Ecto neural progenitor cell (in vitro differentiated cells): ENCODE measurements at regions not wholly inside any gene's neighbourhood (a gene's known extent, or its start where the extent isn't known, plus 50 kb on each side); places are given as distances from the start of the nearest gene placed in this dataset.
"Not testable (repeated sequence)": the region's sequence is repeated elsewhere in the genome, so short reads cannot be mapped to it uniquely, and the experiment has no call there.

Experiments
- DNase-seq: peaks from one replicate; pipeline ENCODE4 v3.0.0-alpha.2; 2018; ENCODE audit warnings: low spot score

DNA sequence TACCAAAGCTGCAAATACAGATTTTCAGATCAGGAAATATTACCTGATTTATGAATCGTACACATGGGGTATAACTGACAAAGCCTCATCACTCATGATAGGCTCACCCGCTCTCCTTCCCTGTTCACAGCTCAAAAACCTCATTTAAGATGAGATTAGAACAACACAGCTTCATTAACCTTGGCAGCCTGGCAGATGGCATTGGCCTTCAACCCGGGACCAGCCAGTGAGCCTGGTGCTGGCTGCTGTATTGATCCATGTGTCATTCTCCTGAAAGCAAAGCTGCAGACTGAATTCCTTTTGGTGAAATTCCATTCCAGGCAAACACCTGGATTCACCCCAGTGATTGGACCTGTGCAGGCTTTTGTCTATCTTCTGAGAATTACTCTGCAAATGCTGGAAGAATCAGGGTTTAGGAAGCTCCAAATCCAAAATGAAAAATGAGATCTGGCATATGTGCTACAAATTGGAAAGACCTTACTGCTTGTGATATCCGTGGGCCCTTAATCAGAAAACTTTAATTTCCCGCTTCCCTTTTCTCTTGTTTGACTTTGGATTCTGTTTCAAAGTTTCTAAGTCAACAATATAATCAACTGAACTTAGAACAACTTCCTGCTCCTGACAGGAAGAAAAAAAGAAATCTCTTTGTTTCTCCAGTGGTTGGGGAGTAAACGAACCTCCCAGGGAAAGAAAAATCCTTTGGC is 189.1 kb upstream of the KBTBD8 start:
- DNase-seq: no peak

- no peak for DNase-seq
These were observed 188.5 kb upstream of the KBTBD8 start for GRCh38 chr3:66809595-66809958.

GRCh38 chr3:66812136-66812535 is 186.0 kb upstream of the KBTBD8 start:
- no peak for DNase-seq

GRCh38 chr3:66812741-66813140 is 185.4 kb upstream of the KBTBD8 start:
- no peak for DNase-seq

- no peak for DNase-seq
These were observed 181.9 kb upstream of the KBTBD8 start for GRCh38 chr3:66816090-66816761.

DNA sequence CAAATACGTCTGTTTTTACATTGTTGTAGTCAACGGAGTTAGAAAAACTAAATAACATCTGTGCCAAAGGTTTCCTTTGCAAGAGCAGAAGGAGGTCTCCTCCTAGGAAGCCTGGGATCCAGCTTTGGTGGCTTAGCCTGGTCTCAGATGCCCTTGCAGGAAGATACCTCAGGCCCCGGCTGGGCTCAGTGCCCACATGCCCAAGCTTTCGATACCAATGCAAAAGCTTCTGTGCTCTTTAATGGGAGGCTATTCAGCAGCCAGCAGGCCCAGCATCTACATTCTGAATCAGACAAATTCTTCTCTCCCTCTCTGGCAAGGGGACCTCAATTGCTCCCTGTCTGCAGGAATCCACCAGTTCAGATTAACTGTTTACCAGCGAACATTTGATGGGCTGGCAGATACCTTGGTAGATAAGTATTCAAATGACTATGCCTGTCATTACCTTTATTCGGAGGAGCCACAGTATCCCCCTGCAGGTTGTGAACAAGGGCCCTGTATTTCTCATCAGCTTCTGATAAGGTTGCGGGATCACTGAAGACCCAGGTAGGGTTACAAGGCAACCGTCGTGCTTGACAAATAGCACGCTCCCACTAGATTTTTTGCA is 180.1 kb upstream of the KBTBD8 start:
- no peak for DNase-seq

GRCh38 chr3:66819993-66820501 is 178.1 kb upstream of the KBTBD8 start:
- DNase-seq: no peak

DNA sequence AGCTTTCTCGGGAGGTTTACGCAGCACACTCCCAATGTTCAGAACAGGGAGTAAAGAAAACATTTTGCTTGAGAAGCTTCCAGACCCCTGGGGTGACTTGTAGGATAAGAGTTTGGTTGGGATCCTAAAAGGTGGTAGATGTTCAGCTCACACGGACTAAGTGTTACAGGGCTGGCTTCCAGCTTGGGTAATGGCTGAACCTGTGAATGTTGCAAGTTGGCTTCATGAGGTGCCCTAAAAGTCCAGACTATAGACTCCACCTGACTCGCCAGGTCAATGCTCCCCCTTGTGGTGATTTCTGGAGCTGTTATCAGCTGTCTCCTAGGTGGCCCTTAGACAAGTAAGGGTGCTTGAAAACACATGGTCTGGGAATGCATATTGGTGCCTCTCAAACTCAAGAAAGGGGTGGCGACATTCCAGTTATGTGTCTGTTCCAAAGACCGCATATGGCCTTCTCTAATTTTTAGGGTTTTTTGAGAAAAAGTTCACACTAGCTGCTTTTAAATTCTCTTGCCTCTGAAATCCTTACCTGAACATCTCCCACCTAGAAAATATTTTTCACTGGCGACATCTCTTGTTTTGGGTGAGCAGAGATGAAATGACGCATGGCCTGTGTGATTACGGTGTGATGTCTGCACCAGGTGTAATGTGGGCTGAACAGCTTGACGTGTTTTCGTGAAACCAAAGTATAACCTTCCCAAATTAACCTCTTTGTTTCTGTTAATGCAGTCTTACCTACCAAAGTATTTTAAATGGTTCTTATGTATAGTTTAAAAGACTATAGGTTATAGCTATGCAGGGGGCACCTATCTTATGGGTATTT is 175.7 kb upstream of the KBTBD8 start:
- peak; percentile 72 for DNase-seq

DNA sequence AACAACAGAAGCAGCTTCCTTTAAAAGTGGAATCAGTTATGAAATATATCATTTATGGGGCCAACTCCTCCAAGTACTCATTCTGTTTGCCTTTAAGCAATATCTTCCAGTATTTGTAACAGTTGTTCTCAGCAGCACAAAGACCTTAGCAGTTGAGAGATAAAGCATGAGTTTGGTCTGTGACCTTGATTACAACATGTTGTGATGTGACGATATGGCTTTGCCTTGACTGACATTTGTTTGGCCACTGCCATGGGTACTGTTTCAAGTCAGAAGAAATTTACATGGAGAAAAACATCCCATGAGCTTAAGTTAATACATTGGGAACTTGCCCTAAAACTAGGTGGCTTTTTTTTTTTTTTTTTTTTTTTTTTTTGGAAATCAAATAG is 175.1 kb upstream of the KBTBD8 start:
- DNase-seq: no peak

DNA sequence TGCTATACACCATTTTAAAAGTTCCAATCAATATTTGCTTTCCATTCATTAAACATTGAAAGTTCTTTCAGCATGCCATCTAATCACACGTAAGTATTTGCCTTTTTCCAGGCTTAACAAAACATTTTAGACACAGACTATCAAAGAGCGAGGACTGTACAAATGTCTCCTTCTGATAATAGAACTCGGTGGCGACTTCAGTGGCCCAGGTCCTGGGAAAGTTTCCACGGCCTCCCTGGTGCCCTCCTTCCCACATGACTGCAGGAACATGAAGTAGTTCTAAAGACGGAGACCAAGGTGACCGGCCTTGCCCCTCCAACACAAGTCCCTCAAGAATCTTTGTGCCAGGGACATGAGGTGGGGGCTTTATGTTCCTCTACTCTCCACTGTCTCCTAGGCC is 174.6 kb upstream of the KBTBD8 start:
- no peak for DNase-seq

- DNase-seq: no peak
These were observed 172.7 kb upstream of the KBTBD8 start for GRCh38 chr3:66825375-66825774.

DNA sequence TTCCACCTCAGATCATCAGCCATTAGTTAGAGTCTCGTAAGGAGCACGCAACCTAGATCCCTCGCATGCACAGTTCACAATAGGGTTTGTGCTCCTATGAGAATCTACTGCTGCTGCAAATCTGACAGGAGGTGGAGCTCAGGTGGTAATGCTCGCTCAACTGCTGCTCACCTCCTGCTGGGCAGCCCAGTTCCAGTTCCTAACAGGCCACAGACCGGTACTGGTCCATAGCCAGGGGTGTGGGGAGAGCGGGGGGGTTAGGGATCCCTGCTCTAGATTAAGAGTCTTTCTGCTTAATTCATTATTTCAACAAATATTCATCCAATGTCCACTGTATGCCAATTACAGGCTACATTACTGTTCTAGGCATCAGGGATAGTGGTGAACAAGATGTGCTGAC is 170.4 kb upstream of the KBTBD8 start:
- no peak for DNase-seq

DNA sequence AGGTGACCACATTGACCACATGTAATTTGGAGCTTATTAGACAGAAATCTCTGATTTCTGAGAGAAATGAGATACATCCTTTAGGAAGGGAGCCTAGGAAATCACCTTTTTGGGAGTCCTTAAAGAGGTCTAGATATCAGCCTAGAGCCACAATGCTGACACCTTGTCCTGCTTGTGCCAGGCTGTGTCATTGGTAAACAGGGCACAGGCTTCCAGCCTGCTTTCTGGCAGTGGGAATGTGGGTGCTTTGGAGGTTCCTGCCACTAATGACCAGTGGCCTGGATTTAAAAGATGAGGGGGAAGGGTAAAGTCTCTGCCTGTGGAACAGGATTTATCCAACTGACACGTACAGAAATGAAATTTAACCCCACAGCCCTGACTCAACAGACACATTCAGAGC is 169.8 kb upstream of the KBTBD8 start:
- DNase-seq: no peak

DNA sequence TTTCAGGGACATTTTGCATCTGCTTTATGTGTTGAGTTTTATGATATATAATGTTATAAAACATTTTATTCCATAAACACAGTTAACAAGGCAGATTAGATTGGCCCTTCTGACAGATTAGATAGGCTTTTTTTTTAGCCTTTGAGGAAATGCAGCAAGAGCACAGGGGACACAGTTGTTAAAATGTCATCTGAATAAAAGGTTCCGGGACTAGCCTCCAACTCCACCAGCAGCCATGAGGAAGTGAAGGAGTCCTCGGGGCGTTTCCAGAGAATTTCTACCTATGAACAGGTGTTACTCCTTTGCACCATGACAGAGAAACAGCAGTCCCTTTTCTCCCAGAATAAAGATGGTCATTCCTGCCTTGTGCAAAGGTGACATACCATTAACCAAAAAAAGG is 167.8 kb upstream of the KBTBD8 start:
- DNase-seq: no peak

DNA sequence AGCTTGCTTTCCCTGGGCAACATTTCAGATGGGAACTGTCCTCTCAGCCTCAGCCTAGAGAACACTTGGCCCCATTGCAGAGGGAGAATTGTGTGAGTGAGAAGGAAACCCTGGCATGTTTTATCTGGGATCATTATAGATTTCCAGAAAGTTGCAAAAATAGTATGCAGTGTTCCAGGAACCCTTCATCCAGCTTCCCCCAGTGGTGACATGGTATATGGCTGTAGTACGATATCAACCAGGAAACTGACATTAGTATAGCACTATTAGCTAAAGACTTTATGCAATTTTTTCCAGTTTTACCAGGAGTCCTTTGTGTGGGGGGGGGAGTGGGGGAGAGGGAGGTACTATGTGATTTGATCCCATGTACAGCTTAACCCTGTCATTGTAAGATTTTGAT is 166.2 kb upstream of the KBTBD8 start:
- no peak for DNase-seq

DNA sequence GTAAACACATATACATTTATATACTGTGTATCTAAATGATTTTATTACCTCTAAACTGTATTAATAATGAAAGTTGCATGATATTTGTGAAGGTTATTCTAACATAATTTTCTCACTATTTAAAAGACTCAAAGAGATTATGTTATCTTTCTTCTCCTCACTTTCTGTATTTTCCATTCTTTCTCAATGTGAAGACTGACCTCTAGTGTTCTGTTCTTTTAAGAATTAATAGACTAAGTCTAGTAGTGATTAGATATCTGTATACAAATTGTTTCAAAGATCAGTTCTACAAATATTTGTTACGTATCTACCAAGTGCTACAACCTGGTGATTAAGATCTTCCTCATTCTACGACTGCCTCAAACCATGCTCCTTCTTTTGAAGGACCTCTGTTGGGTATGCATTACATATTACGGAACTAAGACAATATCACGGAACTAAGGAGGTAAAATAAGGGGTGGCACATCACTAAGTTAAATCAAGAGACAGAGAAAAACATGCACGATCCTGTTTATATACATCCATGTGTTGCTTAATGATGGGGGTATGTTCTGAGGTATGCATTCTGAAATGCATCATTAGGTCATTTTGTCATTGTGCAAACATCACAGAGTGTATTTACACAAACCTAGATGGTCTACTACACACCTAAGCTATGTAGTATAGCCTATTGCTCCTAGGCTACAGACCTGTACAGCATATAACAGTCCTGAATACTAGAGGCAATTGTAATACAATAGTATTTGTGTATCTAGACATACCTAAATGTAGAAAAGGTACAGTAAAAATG is 161.5 kb upstream of the KBTBD8 start:
- DNase-seq: no peak

GRCh38 chr3:66838704-66839103 is 159.4 kb upstream of the KBTBD8 start:
- DNase-seq: no peak

- no peak for DNase-seq
These were observed 158.6 kb upstream of the KBTBD8 start for GRCh38 chr3:66839508-66839907.

GRCh38 chr3:66842761-66843464 is 155.2 kb upstream of the KBTBD8 start:
- DNase-seq: not testable (repeated sequence)

GRCh38 chr3:66851894-66852613 is 146.1 kb upstream of the KBTBD8 start:
- no peak for DNase-seq
